GM23248 (cell line): ENCODE measurements at regions not wholly inside any gene's neighbourhood (a gene's known extent, or its start where the extent isn't known, plus 50 kb on each side); places are given as distances from the start of the nearest gene placed in this dataset.

Source experiments
- DNase-seq: peaks from one replicate; pipeline ENCODE4 v3.0.0-alpha.2; 2015
- H2AFZ ChIP-seq: fragments of 200-600 bp; sonication (generic); 2 replicates; pipeline ENCODE4 v1.6.1; 2016; ENCODE audit warnings: antibody characterized with exemption
- H3F3A ChIP-seq: fragments of 200-600 bp; sonication (generic); 2 replicates; pipeline ENCODE4 v1.6.1; 2016; ENCODE audit warnings: mild to moderate bottlenecking, antibody characterized with exemption, mixed run types; ENCODE audit not compliant: insufficient read depth
- H3K27ac ChIP-seq: fragments of 200-600 bp; sonication (generic); 2 replicates; pipeline ENCODE4 v1.5.1; 2016; ENCODE audit warnings: mild to moderate bottlenecking
- H3K27me3 ChIP-seq: fragments of 200-600 bp; sonication (generic); replicated peaks from 2 replicates; pipeline ENCODE4 v1.6.1; 2016; ENCODE audit warnings: mild to moderate bottlenecking; ENCODE audit not compliant: insufficient read depth
- H3K36me3 ChIP-seq: fragments of 200-600 bp; sonication (generic); 2 replicates; pipeline ENCODE4 v1.6.1; 2016; ENCODE audit warnings: low read depth, mild to moderate bottlenecking
- H3K4me1 ChIP-seq: fragments of 200-600 bp; sonication (generic); 2 replicates; pipeline ENCODE4 v1.6.1; 2016; ENCODE audit warnings: mild to moderate bottlenecking; ENCODE audit not compliant: insufficient read depth
- H3K4me2 ChIP-seq: fragments of 200-600 bp; sonication (generic); one replicate; pipeline ENCODE4 v1.6.1; 2016; ENCODE audit warnings: mild to moderate bottlenecking; ENCODE audit not compliant: unreplicated experiment
- H3K4me3 ChIP-seq: fragments of 200-600 bp; sonication (generic); 2 replicates; pipeline ENCODE4 v1.5.1; 2016; ENCODE audit warnings: mild to moderate bottlenecking
- H3K79me2 ChIP-seq: fragments of 200-600 bp; sonication (generic); 2 replicates; pipeline ENCODE4 v1.6.1; 2016; ENCODE audit warnings: mild to moderate bottlenecking; ENCODE audit not compliant: insufficient read depth
- H3K9ac ChIP-seq: fragments of 200-600 bp; sonication (generic); 2 replicates; pipeline ENCODE4 v1.6.1; 2016; ENCODE audit warnings: mild to moderate bottlenecking
- H3K9me2 ChIP-seq: fragments of 200-600 bp; sonication (generic); 2 replicates; pipeline ENCODE4 v1.6.1; 2016; ENCODE audit warnings: mixed run types, mild to moderate bottlenecking, moderate library complexity; ENCODE audit not compliant: insufficient read depth
- H3K9me3 ChIP-seq: fragments of 200-600 bp; sonication (generic); one replicate; pipeline ENCODE4 v1.6.1; 2017; ENCODE audit warnings: low read depth
- H4K20me1 ChIP-seq: fragments of 200-600 bp; sonication (generic); 2 replicates; pipeline ENCODE4 v1.6.0; 2016; ENCODE audit not compliant: insufficient read depth
- EZH2 ChIP-seq: fragments of 200-600 bp; sonication (generic); IDR thresholded peaks from 2 replicates; pipeline ENCODE4 v1.6.1; 2018; ENCODE audit warnings: antibody characterized with exemption, mild to moderate bottlenecking; ENCODE audit not compliant: insufficient read depth, poor library complexity, severe bottlenecking
- EZH2phosphoT487 ChIP-seq: fragments of 200-600 bp; sonication (generic); IDR thresholded peaks from 2 replicates; pipeline ENCODE4 v1.6.1; 2018; ENCODE audit warnings: antibody characterized with exemption, moderate library complexity, mild to moderate bottlenecking, low read depth; ENCODE audit not compliant: insufficient read depth
- WGBS, 2 experiments: methylation state at CpG; one replicate each; pipeline ENCODE4 v1.1.6; 2015 to 2017; ENCODE audit warnings: low lambda C conversion rate in 2 of 2, low coverage in 1 of 2; ENCODE audit errors: missing lambda C conversion rate in 2 of 2; 5-methylcytosine and 5-hydroxymethylcytosine counted together
- in situ Hi-C: fragments of 300-500 bp; cut with MboI; formaldehyde crosslinking; loops from 2 replicates; pipeline ENCODE4 v1.15.0; 2020

DNA sequence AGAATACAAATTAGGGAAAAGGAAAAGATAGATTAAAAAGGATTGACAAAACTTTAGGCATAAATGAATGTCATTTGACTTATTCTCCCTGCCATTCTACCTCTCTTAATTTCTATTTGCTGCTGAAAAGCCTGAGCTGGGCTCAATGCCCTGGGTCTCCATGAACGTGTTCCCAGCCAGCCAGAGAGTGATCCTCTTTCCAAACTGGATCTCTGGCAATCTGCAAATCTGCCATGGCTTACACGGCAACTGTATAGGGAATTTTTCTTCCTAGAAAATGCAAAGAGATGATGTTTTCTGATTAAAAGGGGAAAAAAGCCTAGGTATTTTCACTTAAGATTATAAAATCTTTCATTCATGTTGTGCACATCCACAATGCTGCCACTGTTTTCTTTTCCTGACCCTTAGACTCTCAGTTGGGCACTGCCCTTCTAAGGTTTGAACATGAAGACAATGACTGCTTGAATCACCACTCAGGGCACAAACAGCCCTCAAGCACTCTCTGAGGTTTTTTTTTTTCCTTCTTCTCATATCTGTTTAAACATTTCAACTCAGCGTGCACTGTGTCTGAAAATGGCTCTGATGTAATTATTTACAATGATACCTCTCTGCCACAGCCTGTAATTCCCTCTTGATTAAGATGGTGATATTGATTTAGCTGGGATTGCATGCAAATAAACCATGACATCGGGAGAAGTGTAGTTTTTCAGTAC lies 60.3 kb downstream of the DACT1 start:
- H3K9ac ChIP-seq, result no peak overlapping the region
- in situ Hi-C loops, result no loop called here
- no peaks in the 10 kb centered on the region for H3K27me3 ChIP-seq
- WGBS, 2 experiments, result 49 to 55% methylated on average over 4 of the region's 4 CpGs
- H3K9me2 ChIP-seq, result no peaks in the 10 kb centered on the region
- H3K36me3 ChIP-seq, result no peaks in the 10 kb centered on the region
- no peaks in the 10 kb centered on the region for H3F3A ChIP-seq
- H3K4me2 ChIP-seq, result no peak overlapping the region
- no peaks in the 10 kb centered on the region for H3K79me2 ChIP-seq
- H3K4me3 ChIP-seq, result no peak overlapping the region
- no peak for DNase-seq
- no peaks in the 10 kb centered on the region for H3K9me3 ChIP-seq
- H4K20me1 ChIP-seq, result no peaks in the 10 kb centered on the region
- TF ChIP-seq EZH2, result no peak
- no peak for TF ChIP-seq EZH2phosphoT487
- no peaks in the 10 kb centered on the region for H3K4me1 ChIP-seq
- H2AFZ ChIP-seq, result no peak overlapping the region
- no peak overlapping the region for H3K27ac ChIP-seq

DNA sequence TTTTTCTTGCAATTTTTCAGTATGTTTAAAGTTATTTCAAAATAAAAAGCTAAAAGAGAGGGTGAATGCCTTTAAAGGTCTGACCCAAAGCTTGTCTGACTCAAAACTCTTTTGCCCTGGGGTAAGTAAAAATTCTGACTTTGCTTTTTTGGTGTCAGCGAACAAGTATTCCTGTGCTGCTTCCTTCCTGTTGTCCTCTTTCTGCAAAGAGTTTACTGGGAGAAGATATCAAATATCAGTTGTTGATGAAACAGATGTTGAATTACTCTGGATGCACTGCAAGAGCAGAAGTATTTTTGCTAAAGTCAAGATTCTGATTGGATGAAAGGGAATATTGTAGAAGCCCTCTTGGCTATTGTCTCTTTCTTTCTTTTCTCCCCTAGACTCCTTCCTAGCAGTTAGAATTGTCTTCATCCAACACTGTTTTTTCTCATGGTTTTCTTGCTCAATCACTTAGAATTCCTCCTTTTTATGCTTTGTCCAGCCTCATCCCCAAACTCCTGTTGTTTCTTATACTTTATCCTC lies 62.0 kb downstream of the DACT1 start:
- H3K9me3 ChIP-seq, result no peaks in the 10 kb centered on the region
- no peaks in the 10 kb centered on the region for H3K4me1 ChIP-seq
- H3F3A ChIP-seq, result no peaks in the 10 kb centered on the region
- no peaks in the 10 kb centered on the region for H3K79me2 ChIP-seq
- no peak overlapping the region for H3K4me2 ChIP-seq
- DNase-seq, result no peak
- H3K4me3 ChIP-seq, result no peak overlapping the region
- WGBS, 2 experiments, result 93 to 100% methylated on average over 1 of the region's 1 CpG
- H2AFZ ChIP-seq, result no peak overlapping the region
- TF ChIP-seq EZH2phosphoT487 (no peak), EZH2 (no peak)
- no peak overlapping the region for H3K9ac ChIP-seq
- no peaks in the 10 kb centered on the region for H3K27me3 ChIP-seq
- no peaks in the 10 kb centered on the region for H3K9me2 ChIP-seq
- in situ Hi-C loops, result no loop called here
- H3K27ac ChIP-seq, result no peak overlapping the region
- no peaks in the 10 kb centered on the region for H3K36me3 ChIP-seq
- H4K20me1 ChIP-seq, result no peaks in the 10 kb centered on the region

DNA sequence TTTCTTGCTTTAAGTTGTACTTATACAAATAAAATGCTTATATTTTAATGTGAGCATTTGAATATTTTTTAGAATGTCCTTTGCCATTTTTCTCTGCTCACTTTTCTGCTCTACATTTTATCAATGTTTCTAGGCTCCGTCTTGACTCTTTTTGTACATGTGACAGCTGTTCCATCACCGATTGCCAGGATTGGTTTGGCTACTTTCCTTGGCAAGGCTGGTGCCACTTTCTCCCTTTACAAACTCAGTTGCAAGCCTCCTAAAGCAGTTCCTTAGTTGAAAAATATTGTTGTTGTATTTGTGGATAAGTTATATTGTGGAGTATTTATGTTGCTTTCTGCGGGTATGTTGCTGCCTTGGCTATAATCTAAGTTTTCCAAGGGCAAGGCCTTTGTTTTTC lies 63.4 kb downstream of the DACT1 start:
- no peaks in the 10 kb centered on the region for H4K20me1 ChIP-seq
- no peaks in the 10 kb centered on the region for H3K36me3 ChIP-seq
- H3K9me3 ChIP-seq, result no peaks in the 10 kb centered on the region
- no peak overlapping the region for H3K4me2 ChIP-seq
- no peaks in the 10 kb centered on the region for H3K4me1 ChIP-seq
- H3K27ac ChIP-seq, result no peak overlapping the region
- no peak for DNase-seq
- H3K27me3 ChIP-seq, result no peaks in the 10 kb centered on the region
- no peak overlapping the region for H3K9ac ChIP-seq
- H2AFZ ChIP-seq, result no peak overlapping the region
- no peaks in the 10 kb centered on the region for H3K9me2 ChIP-seq
- in situ Hi-C loops, result no loop called here
- no peaks in the 10 kb centered on the region for H3F3A ChIP-seq
- no peaks in the 10 kb centered on the region for H3K79me2 ChIP-seq
- WGBS, 2 experiments, result 57 to 67% methylated on average over 3 of the region's 3 CpGs
- H3K4me3 ChIP-seq, result no peak overlapping the region
- no peak for TF ChIP-seq EZH2phosphoT487
- no peak for TF ChIP-seq EZH2

DNA sequence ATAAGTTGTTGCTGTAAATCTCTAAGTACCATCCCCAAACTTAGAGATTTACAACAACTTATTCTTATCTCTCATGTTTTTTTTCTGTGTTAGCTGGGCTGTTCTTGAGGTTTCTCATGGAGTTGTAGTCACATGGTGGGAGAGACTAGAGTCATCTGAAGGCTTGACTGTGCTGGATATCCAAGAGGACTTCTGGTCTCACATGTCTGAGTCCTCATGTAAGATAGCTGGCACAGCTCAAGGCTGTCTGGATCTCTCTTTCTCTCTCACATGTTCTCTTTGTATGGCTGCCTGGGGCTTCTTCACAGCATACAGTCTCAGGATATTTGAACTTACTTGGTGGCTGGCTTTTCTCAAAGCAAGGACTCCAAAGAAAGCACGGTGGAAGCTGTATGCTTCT lies 63.8 kb downstream of the DACT1 start:
- no peak overlapping the region for H3K9ac ChIP-seq
- H3K9me3 ChIP-seq, result no peaks in the 10 kb centered on the region
- H3K4me1 ChIP-seq, result no peaks in the 10 kb centered on the region
- no peak overlapping the region for H3K4me3 ChIP-seq
- H3K27me3 ChIP-seq, result no peaks in the 10 kb centered on the region
- H3K27ac ChIP-seq, result no peak overlapping the region
- no peaks in the 10 kb centered on the region for H3K79me2 ChIP-seq
- in situ Hi-C loops, result no loop called here
- WGBS, 2 experiments, result 50 to 64% methylated on average over 1 of the region's 1 CpG
- no peaks in the 10 kb centered on the region for H3K36me3 ChIP-seq
- no peak overlapping the region for H3K4me2 ChIP-seq
- TF ChIP-seq EZH2phosphoT487, result no peak
- TF ChIP-seq EZH2, result no peak
- DNase-seq, result no peak
- H4K20me1 ChIP-seq, result no peaks in the 10 kb centered on the region
- H3F3A ChIP-seq, result no peaks in the 10 kb centered on the region
- H3K9me2 ChIP-seq, result no peaks in the 10 kb centered on the region
- no peak overlapping the region for H2AFZ ChIP-seq
